ENCODE measurements at regions not wholly inside any gene's neighbourhood (a gene's known extent, or its start where the extent isn't known, plus 50 kb on each side); places are given as distances from the start of the nearest gene placed in this dataset.

DNA sequence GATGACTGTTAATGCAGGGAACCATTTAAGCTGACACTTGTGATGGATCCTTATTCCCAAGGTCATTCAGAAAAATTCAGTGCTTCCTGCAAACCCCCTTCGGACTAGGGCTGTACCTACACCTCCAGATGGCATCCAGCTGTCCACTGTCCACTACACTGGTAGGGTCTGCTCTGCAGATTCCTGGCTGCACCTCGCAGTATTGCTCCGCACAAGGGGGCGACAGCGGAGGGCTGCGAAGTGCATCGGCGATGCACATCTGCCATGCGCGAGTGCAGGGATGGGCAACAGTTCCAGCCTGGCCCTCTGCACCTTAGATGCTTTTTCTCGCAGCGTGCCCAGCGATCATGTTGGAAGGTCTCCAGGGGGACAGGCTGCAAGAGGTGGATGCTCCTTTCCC, 55.5 kb downstream of the KCNA5 start:
- TF ChIP-seq CTCF (IDR thresholded peaks at IDR 0.05), result no peak
- no peak for TF ChIP-seq ZFX (IDR thresholded peaks at IDR 0.05; ENCODE audit: borderline replicate concordance)
